ENCODE measurements at regions not wholly inside any gene's neighbourhood (a gene's known extent, or its start where the extent isn't known, plus 50 kb on each side); places are given as distances from the start of the nearest gene placed in this dataset.

GRCh38 chr5:122674385-122674784 lies 100.5 kb upstream of the SNX2 start:
- DNase-seq, result no peak

GRCh38 chr5:122680623-122681350 lies 94.1 kb upstream of the SNX2 start:
- no peak for DNase-seq

- DNase-seq, result no peak
Measured at GRCh38 chr5:122683631-122684030, 91.2 kb upstream of the SNX2 start.

GRCh38 chr5:122690266-122690665 lies 84.6 kb upstream of the SNX2 start:
- DNase-seq, result no peak

- DNase-seq, result no peak
Measured at GRCh38 chr5:122691931-122692330, 82.9 kb upstream of the SNX2 start.

GRCh38 chr5:122693963-122694362 lies 80.9 kb upstream of the SNX2 start:
- DNase-seq, result no peak

- DNase-seq, result no peak
Measured at GRCh38 chr5:122694884-122695283, 80.0 kb upstream of the SNX2 start.

GRCh38 chr5:122696735-122697134 lies 78.1 kb upstream of the SNX2 start:
- peak; percentile 11 to 16 for DNase-seq

GRCh38 chr5:122697191-122697590 lies 77.7 kb upstream of the SNX2 start:
- no peak for DNase-seq

GRCh38 chr5:122699201-122699600 lies 75.7 kb upstream of the SNX2 start:
- DNase-seq, result no peak

- DNase-seq, result no peak
Measured at GRCh38 chr5:122701640-122702523, 73.0 kb upstream of the SNX2 start.

- DNase-seq, result no peak
Measured at GRCh38 chr5:122702524-122702875, 72.4 kb upstream of the SNX2 start.

- DNase-seq, result no peak
Measured at GRCh38 chr5:122703203-122703602, 71.7 kb upstream of the SNX2 start.

GRCh38 chr5:122704247-122705036 lies 70.4 kb upstream of the SNX2 start:
- peak; percentile 50 to 53 for DNase-seq

GRCh38 chr5:122705851-122706250 lies 69.0 kb upstream of the SNX2 start:
- no peak for DNase-seq

GRCh38 chr5:122707796-122708195 lies 67.1 kb upstream of the SNX2 start:
- no peak for DNase-seq

- DNase-seq, result no peak
Measured at GRCh38 chr5:122713041-122713440, 61.8 kb upstream of the SNX2 start.

- DNase-seq, result no peak
Measured at GRCh38 chr5:122715095-122715494, 59.8 kb upstream of the SNX2 start.

GRCh38 chr5:122718611-122719010 lies 56.3 kb upstream of the SNX2 start:
- no peak for DNase-seq

GRCh38 chr5:122719991-122720746 lies 54.7 kb upstream of the SNX2 start:
- no peak for DNase-seq

- DNase-seq, result no peak
Measured at GRCh38 chr5:122721127-122721526, 53.8 kb upstream of the SNX2 start.

GRCh38 chr5:122722341-122722740 lies 52.5 kb upstream of the SNX2 start:
- no peak for DNase-seq
